Right lobe of liver (tissue), 6 donors: ENCODE measurements at regions not wholly inside any gene's neighbourhood (a gene's known extent, or its start where the extent isn't known, plus 50 kb on each side); places are given as distances from the start of the nearest gene placed in this dataset.

ENCODE experiments used
- ATAC-seq, 4 donors: fragments of 200-7000 bp; cut with Tn5 transposase; one replicate each; pipeline ENCODE4 v1.9.1; 2020; ENCODE audit warnings: mild to moderate bottlenecking in 4 of 4, moderate library complexity in 4 of 4
- DNase-seq, 3 donors: peaks; one replicate each; pipeline ENCODE4 v3.0.0-alpha.2; 2020
- H3K27ac ChIP-seq, 3 donors: fragments of 200-600 bp; one replicate each; pipeline ENCODE4 v1.8.0; 2022
- H3K27me3 ChIP-seq, 2 donors: fragments of 200-600 bp; one replicate each; pipeline ENCODE4 v1.8.0; 2022
- H3K36me3 ChIP-seq, 4 donors: fragments of 200-600 bp; sonication (generic) in 1 of 4; one replicate each; pipeline versions ENCODE4 v1.5.1 to v1.8.0; 2017 to 2022; ENCODE audit warnings: control low read depth in 1 of 4
- H3K4me1 ChIP-seq, 4 donors: fragments of 200-600 bp; sonication (generic) in 1 of 4; one replicate each; pipeline versions ENCODE4 v1.5.1 to v1.8.0; 2017 to 2022; ENCODE audit warnings: control low read depth in 1 of 4
- H3K4me3 ChIP-seq, 3 donors: fragments of 200-600 bp; one replicate each; pipeline ENCODE4 v1.8.0; 2022
- H3K9me3 ChIP-seq, 4 donors: fragments of 200-600 bp; sonication (generic) in 1 of 4; one replicate each; pipeline versions ENCODE4 v1.5.1 to v1.8.0; 2017 to 2022; ENCODE audit warnings: control low read depth in 1 of 4
- POLR2A ChIP-seq: fragments of 450-650 bp; IDR thresholded peaks from one replicate; pipeline ENCODE4 v1.6.1; 2017; ENCODE audit warnings: antibody characterized with exemption, mild to moderate bottlenecking
- WGBS: methylation state at CpG from one replicate; pipeline ENCODE4 v1.1.6; 2018; ENCODE audit warnings: low coverage, low lambda C conversion rate; ENCODE audit not compliant: insufficient coverage; ENCODE audit errors: missing lambda C conversion rate; 5-methylcytosine and 5-hydroxymethylcytosine counted together
- intact Hi-C, 2 donors: fragments of 100-400 bp; cut with DNase I; formaldehyde crosslinking; loops; one replicate each; pipeline versions ENCODE4 v1.11.2 to v1.14.1; 2022
- TF ChIP-seq, protein P1 (sequence below), 4 donors: fragments of 200-600 bp in 3 of 4; fragments of 450-650 bp in 1 of 4; IDR thresholded peaks; one replicate each; pipeline versions ENCODE4 v1.5.1 to v1.8.0; 2016 to 2022; ENCODE audit warnings: antibody characterized with exemption in 4 of 4, mild to moderate bottlenecking in 2 of 4
- donor health status: DM: no; HTN: yes; CAD: no.
- donor health status: DM: no; HTN: no; CAD: no.
- donor health status: DM: no; HTN: no; CAD: no.
- donor health status: DM: no; HTN: yes; CAD: no.
- donor health status: DM: no; HTN: yes; CAD: no.

DNA sequence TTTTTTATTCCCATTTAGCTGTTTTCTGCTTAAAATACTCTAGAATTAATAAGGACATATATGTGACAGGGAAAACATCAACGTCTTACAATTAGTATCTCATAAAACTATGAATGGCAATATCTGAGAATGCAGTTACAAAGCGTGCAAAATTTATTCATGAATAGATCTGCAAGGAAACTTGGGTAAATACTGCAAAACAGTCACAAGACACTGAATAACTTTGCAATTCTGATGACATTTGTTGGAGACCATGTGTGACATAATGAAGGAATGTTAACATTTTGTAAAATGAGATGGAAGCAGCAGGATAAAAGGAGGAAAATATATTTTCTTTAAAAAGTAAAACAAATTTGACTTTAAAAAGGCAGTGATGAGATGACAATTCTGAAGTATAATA, 480.9 kb upstream of the SEMA6A start:
- Histone ChIP-seq H3K27me3 (no peaks in the 10 kb centered on the region), H3K4me3 (no peak overlapping the region), H3K36me3 (no peaks in the 10 kb centered on the region), H3K9me3 (no peaks in the 10 kb centered on the region), H3K4me1 (no peaks in the 10 kb centered on the region), H3K27ac (no peak overlapping the region)
- intact Hi-C loops, result no loop called here
- WGBS, result 48% methylated on average over 2 of the region's 2 CpGs
- TF ChIP-seq, protein P1, sequence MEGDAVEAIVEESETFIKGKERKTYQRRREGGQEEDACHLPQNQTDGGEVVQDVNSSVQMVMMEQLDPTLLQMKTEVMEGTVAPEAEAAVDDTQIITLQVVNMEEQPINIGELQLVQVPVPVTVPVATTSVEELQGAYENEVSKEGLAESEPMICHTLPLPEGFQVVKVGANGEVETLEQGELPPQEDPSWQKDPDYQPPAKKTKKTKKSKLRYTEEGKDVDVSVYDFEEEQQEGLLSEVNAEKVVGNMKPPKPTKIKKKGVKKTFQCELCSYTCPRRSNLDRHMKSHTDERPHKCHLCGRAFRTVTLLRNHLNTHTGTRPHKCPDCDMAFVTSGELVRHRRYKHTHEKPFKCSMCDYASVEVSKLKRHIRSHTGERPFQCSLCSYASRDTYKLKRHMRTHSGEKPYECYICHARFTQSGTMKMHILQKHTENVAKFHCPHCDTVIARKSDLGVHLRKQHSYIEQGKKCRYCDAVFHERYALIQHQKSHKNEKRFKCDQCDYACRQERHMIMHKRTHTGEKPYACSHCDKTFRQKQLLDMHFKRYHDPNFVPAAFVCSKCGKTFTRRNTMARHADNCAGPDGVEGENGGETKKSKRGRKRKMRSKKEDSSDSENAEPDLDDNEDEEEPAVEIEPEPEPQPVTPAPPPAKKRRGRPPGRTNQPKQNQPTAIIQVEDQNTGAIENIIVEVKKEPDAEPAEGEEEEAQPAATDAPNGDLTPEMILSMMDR (IDR thresholded peaks at IDR 0.05), result no peak
- TF ChIP-seq POLR2A, result no peak
- ATAC-seq, result no peak
- no peak for DNase-seq

DNA sequence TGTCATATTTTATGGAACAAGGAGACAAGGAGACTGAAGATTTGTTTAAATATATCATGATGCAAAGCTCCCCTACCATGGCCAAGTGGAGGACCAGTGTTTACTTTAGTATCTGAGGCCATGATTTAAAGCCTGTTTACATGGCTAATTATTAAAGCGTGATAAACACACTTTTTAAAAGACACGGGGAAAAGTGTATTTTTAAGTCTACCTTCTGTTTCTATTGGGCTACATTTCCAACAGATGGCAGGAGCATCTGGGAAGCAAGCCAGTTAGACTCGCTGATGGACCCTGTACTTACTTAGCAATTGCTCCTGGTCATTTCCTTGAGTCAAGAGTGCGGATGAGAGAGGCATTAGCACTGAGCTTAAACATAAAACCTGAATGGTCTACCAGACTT, 480.3 kb upstream of the SEMA6A start:
- intact Hi-C loops, result no loop called here
- Histone ChIP-seq H3K4me3 (no peak overlapping the region), H3K9me3 (no peaks in the 10 kb centered on the region), H3K36me3 (no peaks in the 10 kb centered on the region), H3K27me3 (no peaks in the 10 kb centered on the region), H3K4me1 (no peaks in the 10 kb centered on the region), H3K27ac (no peak overlapping the region)
- WGBS, result 54% methylated on average over 4 of the region's 4 CpGs
- TF ChIP-seq, protein P1 (IDR thresholded peaks at IDR 0.05), result no peak
- TF ChIP-seq POLR2A, result no peak
- ATAC-seq (no peak), DNase-seq (no peak)

DNA sequence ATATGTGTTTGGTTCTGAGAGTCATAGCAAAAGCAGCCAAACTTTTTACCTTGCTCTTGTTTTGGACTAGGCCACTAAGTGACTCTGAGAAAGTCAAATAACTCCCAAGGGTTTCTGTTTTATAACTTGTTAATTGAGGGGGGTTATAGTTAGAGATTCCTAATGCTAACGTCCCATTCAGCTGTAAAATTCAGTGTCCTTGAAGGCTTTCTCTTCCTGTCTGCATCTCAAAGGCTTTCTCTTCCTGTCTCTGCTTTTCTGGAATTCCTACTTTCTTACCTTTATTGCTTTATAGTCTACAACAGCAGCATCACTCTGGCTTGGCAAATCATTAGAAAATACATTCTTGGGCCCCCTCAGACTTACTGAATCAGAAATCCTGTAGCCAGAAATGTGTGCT, 479.5 kb upstream of the SEMA6A start:
- no peak for TF ChIP-seq POLR2A
- TF ChIP-seq, protein P1 (IDR thresholded peaks at IDR 0.05), result no peak
- Histone ChIP-seq H3K4me3 (no peak overlapping the region), H3K27me3 (no peaks in the 10 kb centered on the region), H3K9me3 (no peaks in the 10 kb centered on the region), H3K4me1 (no peaks in the 10 kb centered on the region), H3K27ac (no peak overlapping the region), H3K36me3 (no peaks in the 10 kb centered on the region)
- ATAC-seq (no peak), DNase-seq (no peak)
- intact Hi-C loops, result no loop called here
- 0% methylated on average over 1 of the region's 1 CpG for WGBS

DNA sequence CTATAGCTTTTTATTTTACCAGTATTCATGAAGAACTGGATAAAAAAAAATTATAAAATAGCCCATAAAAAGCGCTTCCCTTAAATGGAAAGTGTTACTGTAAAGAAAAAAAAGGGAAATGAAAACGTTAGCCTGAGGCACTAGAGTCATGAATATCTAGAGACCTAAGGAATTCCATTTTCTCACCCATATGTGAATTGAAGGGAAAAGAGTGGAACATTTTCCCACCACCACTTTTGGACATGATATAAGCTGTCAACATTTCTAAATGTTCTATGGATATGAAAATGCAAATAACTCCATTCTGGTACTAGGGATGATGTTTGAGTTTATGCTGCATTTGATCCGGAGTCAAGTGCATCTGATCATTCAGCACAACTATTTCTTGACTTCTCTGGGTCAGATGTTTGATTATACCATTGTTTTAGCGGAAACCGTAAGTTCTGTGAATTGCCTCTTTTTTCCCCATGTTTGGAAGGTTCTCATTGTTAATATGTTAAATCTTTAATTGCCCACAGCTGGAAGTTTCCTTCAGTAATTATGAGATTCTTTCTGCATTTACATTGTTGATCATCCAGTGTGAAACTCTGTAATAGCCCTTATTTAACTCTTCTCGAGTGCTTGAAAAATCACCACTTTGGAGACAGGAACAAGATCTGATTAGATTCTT, 467.4 kb upstream of the SEMA6A start:
- H3K4me3 ChIP-seq, result no peak overlapping the region
- ATAC-seq, result no peak
- no peaks in the 10 kb centered on the region for H3K9me3 ChIP-seq
- no peak for DNase-seq
- H3K4me1 ChIP-seq, result no peaks in the 10 kb centered on the region
- WGBS, result 39% methylated on average over 6 of the region's 6 CpGs
- no peaks in the 10 kb centered on the region for H3K27me3 ChIP-seq
- intact Hi-C loops, result no loop called here
- TF ChIP-seq POLR2A, result no peak
- TF ChIP-seq, protein P1 (IDR thresholded peaks at IDR 0.05), result no peak
- no peaks in the 10 kb centered on the region for H3K36me3 ChIP-seq
- H3K27ac ChIP-seq, result no peak overlapping the region

DNA sequence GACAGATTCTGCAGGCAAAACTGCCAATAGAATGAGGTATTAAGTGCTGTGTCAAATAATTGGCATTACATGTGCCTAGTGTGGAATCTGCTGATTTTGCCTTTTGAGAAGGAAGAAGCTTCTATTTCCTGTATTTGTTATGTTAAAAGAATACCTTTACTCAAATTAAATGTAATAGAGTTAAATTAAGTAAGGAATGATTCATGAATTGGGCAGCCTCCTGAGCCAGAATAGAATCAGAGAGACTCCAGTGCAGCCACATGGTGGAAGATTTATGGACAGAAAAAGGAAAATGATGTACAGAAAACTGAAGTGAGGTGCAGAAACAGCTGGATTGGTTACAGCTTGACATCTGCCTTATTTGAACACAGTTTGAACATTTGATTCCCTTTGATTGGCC, 464.4 kb upstream of the SEMA6A start:
- Histone ChIP-seq H3K9me3 (no peaks in the 10 kb centered on the region), H3K36me3 (no peaks in the 10 kb centered on the region), H3K27me3 (no peaks in the 10 kb centered on the region), H3K4me1 (no peaks in the 10 kb centered on the region), H3K4me3 (no peak overlapping the region), H3K27ac (no peak overlapping the region)
- DNase-seq (no peak), ATAC-seq (no peak)
- TF ChIP-seq, protein P1 (IDR thresholded peaks at IDR 0.05), result no peak
- no peak for TF ChIP-seq POLR2A
- intact Hi-C loops, result no loop called here
